Immature natural killer cell (primary cell): ENCODE measurements at regions not wholly inside any gene's neighbourhood (a gene's known extent, or its start where the extent isn't known, plus 50 kb on each side); places are given as distances from the start of the nearest gene placed in this dataset.

ENCODE experiments used
- DNase-seq, 3 donors: peaks; one replicate each; pipeline ENCODE4 v3.0.0; 2022; ENCODE audit warnings: mixed read lengths in 1 of 3
- H3K27ac Mint-ChIP-seq, 6 donors: one replicate each; pipeline ENCODE4 v1.8.0; 2020; ENCODE audit warnings: mixed read lengths in 6 of 6, mild to moderate bottlenecking in 5 of 6, inconsistent platforms in 4 of 6, moderate library complexity in 3 of 6
- H3K27me3 Mint-ChIP-seq, 3 donors: one replicate each; pipeline ENCODE4 v1.8.0; 2020 to 2021; ENCODE audit warnings: low read depth in 3 of 3, mild to moderate bottlenecking in 3 of 3, mixed read lengths in 3 of 3, moderate library complexity in 3 of 3, inconsistent platforms in 1 of 3
- H3K36me3 Mint-ChIP-seq, 3 donors: one replicate each; pipeline ENCODE4 v1.8.0; 2020; ENCODE audit warnings: mixed read lengths in 3 of 3, inconsistent platforms in 2 of 3, mild to moderate bottlenecking in 2 of 3
- H3K4me1 Mint-ChIP-seq, 2 donors: one replicate each; pipeline ENCODE4 v1.8.0; 2020; ENCODE audit warnings: inconsistent platforms in 2 of 2, mild to moderate bottlenecking in 2 of 2, mixed read lengths in 2 of 2, moderate library complexity in 1 of 2
- H3K4me3 Mint-ChIP-seq, 5 donors: one replicate each; pipeline ENCODE4 v1.8.0; 2020; ENCODE audit warnings: mild to moderate bottlenecking in 5 of 5, mixed read lengths in 5 of 5, inconsistent platforms in 3 of 5, moderate library complexity in 3 of 5
- H3K9me3 Mint-ChIP-seq, 6 donors: one replicate each; pipeline ENCODE4 v1.8.0; 2020; ENCODE audit warnings: mild to moderate bottlenecking in 6 of 6, mixed read lengths in 6 of 6, inconsistent platforms in 4 of 6, moderate library complexity in 3 of 6

- no peak for DNase-seq
- Mint-ChIP-seq H3K27me3 (peaks cover 2 to 7% (median 5%) of the 10 kb centered on the region in 3 donors), H3K9me3 (peaks cover 0 to 2% (median 0%) of the 10 kb centered on the region in 6 donors), H3K4me1 (no peaks in the 10 kb centered on the region), H3K36me3 (no peaks in the 10 kb centered on the region), H3K4me3 (no peak overlapping the region), H3K27ac (no peak overlapping the region)
Observed at GRCh38 chr2:792687-793086, 115.5 kb upstream of the TMEM18 start.

- H3K9me3 Mint-ChIP-seq: peaks cover 0 to 2% (median 0%) of the 10 kb centered on the region in 6 donors
- H3K27ac Mint-ChIP-seq: no peak overlapping the region
- peaks cover 2 to 3% (median 3%) of the 10 kb centered on the region in 3 donors for H3K27me3 Mint-ChIP-seq
Observed at GRCh38 chr2:790634-791245, 113.5 kb upstream of the TMEM18 start.

GRCh38 chr2:790081-790480 is 112.9 kb upstream of the TMEM18 start:
- no peak overlapping the region for H3K4me3 Mint-ChIP-seq
- no peak overlapping the region for H3K27ac Mint-ChIP-seq
- peaks cover 2 to 4% (median 3%) of the 10 kb centered on the region in 3 donors for H3K27me3 Mint-ChIP-seq
- no peak for DNase-seq
- no peaks in the 10 kb centered on the region for H3K36me3 Mint-ChIP-seq
- H3K4me1 Mint-ChIP-seq: no peaks in the 10 kb centered on the region
- peaks cover 0 to 2% (median 0%) of the 10 kb centered on the region in 6 donors for H3K9me3 Mint-ChIP-seq

More at GRCh38 chr2:790634-791245, 113.5 kb upstream of the TMEM18 start:
- no peaks in the 10 kb centered on the region for H3K4me1 Mint-ChIP-seq
- no peaks in the 10 kb centered on the region for H3K36me3 Mint-ChIP-seq
- no peak for DNase-seq
- H3K4me3 Mint-ChIP-seq: no peak overlapping the region

GRCh38 chr2:789529-789928 is 112.3 kb upstream of the TMEM18 start:
- Mint-ChIP-seq H3K4me3 (no peak overlapping the region), H3K36me3 (no peaks in the 10 kb centered on the region), H3K27me3 (peaks cover 2 to 4% (median 3%) of the 10 kb centered on the region in 3 donors)

GRCh38 chr2:788227-789032 is 111.2 kb upstream of the TMEM18 start:
- Mint-ChIP-seq H3K9me3 (peaks cover 0 to 2% (median 0%) of the 10 kb centered on the region in 6 donors), H3K4me1 (no peaks in the 10 kb centered on the region), H3K4me3 (no peak overlapping the region), H3K36me3 (peaks cover 0 to 3% (median 0%) of the 10 kb centered on the region in 3 donors), H3K27ac (no peak overlapping the region), H3K27me3 (peaks cover 2 to 4% (median 3%) of the 10 kb centered on the region in 3 donors)
- no peak for DNase-seq

More at GRCh38 chr2:789529-789928, 112.3 kb upstream of the TMEM18 start:
- Mint-ChIP-seq H3K4me1 (no peaks in the 10 kb centered on the region), H3K27ac (no peak overlapping the region), H3K9me3 (peaks cover 0 to 2% (median 0%) of the 10 kb centered on the region in 6 donors)
- no peak for DNase-seq

- Mint-ChIP-seq H3K4me3 (no peak overlapping the region), H3K4me1 (no peaks in the 10 kb centered on the region), H3K9me3 (peaks cover 0 to 2% (median 0%) of the 10 kb centered on the region in 6 donors), H3K36me3 (peaks cover 0 to 7% (median 0%) of the 10 kb centered on the region in 3 donors), H3K27ac (no peak overlapping the region), H3K27me3 (peaks cover 4 to 8% (median 7%) of the 10 kb centered on the region in 3 donors)
- no peak for DNase-seq
Observed at GRCh38 chr2:784753-785152, 107.5 kb upstream of the TMEM18 start.

GRCh38 chr2:780581-780980 is 103.4 kb upstream of the TMEM18 start:
- no peak for DNase-seq
- H3K27ac Mint-ChIP-seq: no peak overlapping the region
- H3K4me3 Mint-ChIP-seq: no peak overlapping the region
- H3K4me1 Mint-ChIP-seq: no peaks in the 10 kb centered on the region
- H3K36me3 Mint-ChIP-seq: peaks cover 0 to 7% (median 0%) of the 10 kb centered on the region in 3 donors
- peaks cover 5 to 7% (median 6%) of the 10 kb centered on the region in 3 donors for H3K27me3 Mint-ChIP-seq
- H3K9me3 Mint-ChIP-seq: no peaks in the 10 kb centered on the region

- Mint-ChIP-seq H3K4me3 (no peak overlapping the region), H3K36me3 (peaks cover 0 to 7% (median 0%) of the 10 kb centered on the region in 3 donors), H3K9me3 (no peaks in the 10 kb centered on the region), H3K27me3 (peaks cover 5 to 7% (median 6%) of the 10 kb centered on the region in 3 donors), H3K4me1 (no peaks in the 10 kb centered on the region), H3K27ac (no peak overlapping the region)
- DNase-seq: no peak
Observed at GRCh38 chr2:780002-780401, 102.8 kb upstream of the TMEM18 start.

- Mint-ChIP-seq H3K27me3 (peaks cover 5 to 10% (median 6%) of the 10 kb centered on the region in 3 donors), H3K4me1 (no peaks in the 10 kb centered on the region), H3K36me3 (peaks cover 0 to 7% (median 0%) of the 10 kb centered on the region in 3 donors), H3K4me3 (no peak overlapping the region), H3K9me3 (no peaks in the 10 kb centered on the region), H3K27ac (no peak overlapping the region)
- no peak for DNase-seq
Observed at GRCh38 chr2:778731-779350, 101.6 kb upstream of the TMEM18 start.

- H3K36me3 Mint-ChIP-seq: peaks cover 0 to 3% (median 0%) of the 10 kb centered on the region in 3 donors
- no peaks in the 10 kb centered on the region for H3K4me1 Mint-ChIP-seq
- no peaks in the 10 kb centered on the region for H3K9me3 Mint-ChIP-seq
- H3K27ac Mint-ChIP-seq: no peak overlapping the region
- peaks cover 3 to 11% (median 5%) of the 10 kb centered on the region in 3 donors for H3K27me3 Mint-ChIP-seq
- no peak for DNase-seq
- H3K4me3 Mint-ChIP-seq: no peak overlapping the region
Observed at GRCh38 chr2:777546-777945, 100.3 kb upstream of the TMEM18 start.

GRCh38 chr2:777051-777450 is 99.8 kb upstream of the TMEM18 start:
- Mint-ChIP-seq H3K4me3 (no peak overlapping the region), H3K4me1 (no peaks in the 10 kb centered on the region), H3K36me3 (peaks cover 0 to 3% (median 0%) of the 10 kb centered on the region in 3 donors), H3K9me3 (no peaks in the 10 kb centered on the region), H3K27me3 (peaks cover 4 to 12% (median 8%) of the 10 kb centered on the region in 3 donors), H3K27ac (no peak overlapping the region)
- DNase-seq: no peak

GRCh38 chr2:776487-776886 is 99.3 kb upstream of the TMEM18 start:
- H3K4me1 Mint-ChIP-seq: no peaks in the 10 kb centered on the region
- DNase-seq: no peak
- peaks cover 2 to 12% (median 8%) of the 10 kb centered on the region in 3 donors for H3K27me3 Mint-ChIP-seq
- H3K36me3 Mint-ChIP-seq: peaks cover 0 to 3% (median 0%) of the 10 kb centered on the region in 3 donors
- no peak overlapping the region for H3K27ac Mint-ChIP-seq
- no peak overlapping the region for H3K4me3 Mint-ChIP-seq
- H3K9me3 Mint-ChIP-seq: no peaks in the 10 kb centered on the region

GRCh38 chr2:776038-776437 is 98.8 kb upstream of the TMEM18 start:
- Mint-ChIP-seq H3K27ac (no peak overlapping the region), H3K4me1 (no peaks in the 10 kb centered on the region)

GRCh38 chr2:774436-774835 is 97.2 kb upstream of the TMEM18 start:
- Mint-ChIP-seq H3K36me3 (no peaks in the 10 kb centered on the region), H3K4me1 (peaks cover 12 to 13% of the 10 kb centered on the region in 2 donors), H3K27ac (no peak overlapping the region), H3K9me3 (no peaks in the 10 kb centered on the region), H3K27me3 (peaks cover 2 to 8% (median 6%) of the 10 kb centered on the region in 3 donors), H3K4me3 (no peak overlapping the region)
- DNase-seq: no peak

More at GRCh38 chr2:776038-776437, 98.8 kb upstream of the TMEM18 start:
- no peak for DNase-seq
- Mint-ChIP-seq H3K9me3 (no peaks in the 10 kb centered on the region), H3K27me3 (peaks cover 2 to 12% (median 8%) of the 10 kb centered on the region in 3 donors), H3K36me3 (peaks cover 0 to 3% (median 0%) of the 10 kb centered on the region in 3 donors), H3K4me3 (no peak overlapping the region)
